Epithelial cell of esophagus (primary cell): ENCODE measurements at regions not wholly inside any gene's neighbourhood (a gene's known extent, or its start where the extent isn't known, plus 50 kb on each side); places are given as distances from the start of the nearest gene placed in this dataset.
"Not testable (repeated sequence)": the region's sequence is repeated elsewhere in the genome, so short reads cannot be mapped to it uniquely, and the experiment has no call there.

Experiments used
- DNase-seq: peaks from one replicate; pipeline ENCODE4 v3.0.0; 2010; ENCODE audit warnings: low read depth
- H3K4me3 ChIP-seq: 2 replicates; pipeline ENCODE4 v1.5.1; 2011; ENCODE audit warnings: mild to moderate bottlenecking, low read length, control low read depth
- TF ChIP-seq, protein P1 (sequence below): IDR thresholded peaks from 2 replicates; pipeline ENCODE4 v1.5.1; 2011; ENCODE audit warnings: low read depth, mild to moderate bottlenecking, low read length, control low read depth, inconsistent platforms; ENCODE audit not compliant: insufficient read depth; ENCODE audit errors: missing control alignments

DNA sequence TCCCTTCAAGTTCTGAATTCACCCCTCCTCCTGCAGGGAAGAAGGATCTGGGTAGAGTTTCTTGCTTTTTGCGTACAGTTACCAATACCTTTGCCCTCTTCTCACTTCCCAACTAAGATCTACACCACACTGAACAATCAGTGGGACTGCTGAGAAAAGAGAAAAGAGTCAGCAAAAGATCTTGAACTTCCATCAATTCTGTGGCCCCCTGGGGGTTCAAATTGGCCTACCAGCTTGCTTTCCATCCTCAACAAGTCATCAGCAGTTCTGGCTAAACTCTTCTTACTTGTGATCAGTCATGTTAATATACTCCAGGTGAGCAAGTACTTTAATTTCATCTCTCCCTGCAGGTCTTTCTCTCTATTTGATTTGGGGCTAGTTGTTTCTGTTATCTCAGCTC is 739.3 kb upstream of the LRRTM4 start:
- H3K4me3 ChIP-seq: no peak overlapping the region
- TF ChIP-seq, protein P1, sequence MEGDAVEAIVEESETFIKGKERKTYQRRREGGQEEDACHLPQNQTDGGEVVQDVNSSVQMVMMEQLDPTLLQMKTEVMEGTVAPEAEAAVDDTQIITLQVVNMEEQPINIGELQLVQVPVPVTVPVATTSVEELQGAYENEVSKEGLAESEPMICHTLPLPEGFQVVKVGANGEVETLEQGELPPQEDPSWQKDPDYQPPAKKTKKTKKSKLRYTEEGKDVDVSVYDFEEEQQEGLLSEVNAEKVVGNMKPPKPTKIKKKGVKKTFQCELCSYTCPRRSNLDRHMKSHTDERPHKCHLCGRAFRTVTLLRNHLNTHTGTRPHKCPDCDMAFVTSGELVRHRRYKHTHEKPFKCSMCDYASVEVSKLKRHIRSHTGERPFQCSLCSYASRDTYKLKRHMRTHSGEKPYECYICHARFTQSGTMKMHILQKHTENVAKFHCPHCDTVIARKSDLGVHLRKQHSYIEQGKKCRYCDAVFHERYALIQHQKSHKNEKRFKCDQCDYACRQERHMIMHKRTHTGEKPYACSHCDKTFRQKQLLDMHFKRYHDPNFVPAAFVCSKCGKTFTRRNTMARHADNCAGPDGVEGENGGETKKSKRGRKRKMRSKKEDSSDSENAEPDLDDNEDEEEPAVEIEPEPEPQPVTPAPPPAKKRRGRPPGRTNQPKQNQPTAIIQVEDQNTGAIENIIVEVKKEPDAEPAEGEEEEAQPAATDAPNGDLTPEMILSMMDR: no peak
- DNase-seq: no peak

DNA sequence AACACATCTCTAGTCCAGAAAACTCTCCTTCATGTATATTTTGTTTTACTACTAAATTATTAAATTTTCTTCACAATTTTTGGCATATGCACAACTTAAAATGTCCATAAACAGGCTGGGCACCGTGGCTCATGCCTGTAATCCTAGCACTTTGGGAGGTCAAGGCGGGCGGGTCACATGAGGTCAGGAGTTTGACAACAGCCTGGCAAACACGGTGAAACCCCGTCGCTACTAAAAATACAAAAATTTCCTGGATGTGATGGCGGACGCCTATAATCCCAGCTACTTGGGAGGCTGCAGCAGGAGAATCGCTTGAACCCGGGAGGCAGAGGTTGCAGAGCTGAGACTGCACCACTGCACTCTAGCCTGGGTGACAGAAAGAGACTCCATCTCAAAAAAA is 739.9 kb upstream of the LRRTM4 start:
- H3K4me3 ChIP-seq, DNase-seq: not testable (repeated sequence)

GRCh38 chr2:78262713-78263375 is 740.7 kb upstream of the LRRTM4 start:
- no peak overlapping the region for H3K4me3 ChIP-seq
- TF ChIP-seq, protein P1: no peak
- no peak for DNase-seq

GRCh38 chr2:78263571-78263970 is 741.4 kb upstream of the LRRTM4 start:
- TF ChIP-seq, protein P1: no peak
- DNase-seq: no peak
- H3K4me3 ChIP-seq: no peak overlapping the region

- H3K4me3 ChIP-seq: no peak overlapping the region
- no peak for DNase-seq
- TF ChIP-seq, protein P1: no peak
Measured at GRCh38 chr2:78264130-78264529, 742.0 kb upstream of the LRRTM4 start.

GRCh38 chr2:78281164-78281563 is 744.3 kb upstream of the REG3G start:
- TF ChIP-seq, protein P1: no peak

DNA sequence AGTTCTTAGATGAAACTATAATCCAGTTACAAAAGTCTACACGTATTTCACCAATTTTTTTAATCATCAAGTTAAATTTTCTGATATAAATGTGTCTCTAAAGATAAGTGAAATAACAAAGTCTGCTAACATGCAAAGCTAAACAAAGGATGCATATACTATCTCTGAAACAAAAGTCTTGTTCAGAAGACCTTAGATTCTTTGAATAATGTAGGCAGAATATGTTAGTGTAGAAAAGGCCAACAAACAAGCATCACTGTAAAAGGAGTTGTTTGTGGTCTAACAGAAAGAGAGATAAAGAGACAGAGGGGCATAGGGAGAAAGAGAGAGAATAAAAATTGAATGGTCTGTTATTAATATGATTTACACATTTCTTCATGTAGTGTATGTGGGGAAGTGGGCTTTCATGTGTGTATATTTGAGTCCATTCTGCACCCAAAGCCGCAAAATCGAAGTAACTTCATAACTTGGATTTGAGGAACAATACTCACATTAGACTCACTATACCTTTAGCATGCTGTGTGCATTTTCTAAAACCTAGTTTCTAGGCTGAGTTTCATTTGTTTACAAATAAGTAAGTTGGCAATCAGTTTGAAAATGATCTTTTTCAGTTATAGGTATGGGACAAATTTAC is 734.8 kb upstream of the REG3G start:
- no peak for DNase-seq
- TF ChIP-seq, protein P1: no peak
- no peak overlapping the region for H3K4me3 ChIP-seq

More at GRCh38 chr2:78281164-78281563, 744.3 kb upstream of the REG3G start:
- H3K4me3 ChIP-seq: no peak overlapping the region
- DNase-seq: no peak
